Activated CD8-positive, alpha-beta T cell treated with anti-CD3 and anti-CD28 coated beads for 36 hours (primary cell): ENCODE measurements at regions not wholly inside any gene's neighbourhood (a gene's known extent, or its start where the extent isn't known, plus 50 kb on each side); places are given as distances from the start of the nearest gene placed in this dataset.

ENCODE experiments used
- ATAC-seq: fragments of 200-7000 bp; cut with Tn5 transposase; one replicate; pipeline ENCODE4 v1.10.0; 2021; ENCODE audit warnings: mild to moderate bottlenecking, moderate library complexity
- CTCF ChIA-PET: fragments of 350-600 bp; sonication (Branson Sonifier 250); formaldehyde crosslinking; loops from one replicate; lab custom pipeline; 2021; ENCODE audit warnings: antibody characterized with exemption; lab: Charles Lee
- POLR2A ChIA-PET: fragments of 350-600 bp; sonication (Branson Sonifier 250); formaldehyde crosslinking; loops from one replicate; lab custom pipeline; 2021; ENCODE audit warnings: antibody characterized with exemption; lab: Charles Lee
- DNase-seq: peaks from one replicate; pipeline ENCODE4 v3.0.0-alpha.2; 2020
- H3K27ac Mint-ChIP-seq: one replicate; pipeline ENCODE4 v1.8.0; 2021; ENCODE audit warnings: mild to moderate bottlenecking, mixed read lengths
- H3K27me3 Mint-ChIP-seq: one replicate; pipeline ENCODE4 v1.8.0; 2021; ENCODE audit warnings: mixed read lengths
- H3K36me3 Mint-ChIP-seq: one replicate; pipeline ENCODE4 v1.8.0; 2021; ENCODE audit warnings: low read depth, mixed read lengths
- H3K4me1 Mint-ChIP-seq: one replicate; pipeline ENCODE4 v1.8.0; 2021; ENCODE audit warnings: low read depth, mixed read lengths
- H3K4me3 Mint-ChIP-seq: one replicate; pipeline ENCODE4 v1.8.0; 2021; ENCODE audit warnings: mild to moderate bottlenecking, moderate library complexity, mixed read lengths
- H3K9me3 Mint-ChIP-seq: one replicate; pipeline ENCODE4 v1.8.0; 2021; ENCODE audit warnings: mixed read lengths
- intact Hi-C: fragments of 100-400 bp; cut with micrococcal nuclease; formaldehyde crosslinking; loops from one replicate; pipeline ENCODE4 v1.10.0; 2022
- TF ChIP-seq, protein P1 (sequence below): fragments of 200-600 bp; IDR thresholded peaks from one replicate; pipeline ENCODE4 v1.8.0; 2022; ENCODE audit warnings: antibody characterized with exemption, mild to moderate bottlenecking

DNA sequence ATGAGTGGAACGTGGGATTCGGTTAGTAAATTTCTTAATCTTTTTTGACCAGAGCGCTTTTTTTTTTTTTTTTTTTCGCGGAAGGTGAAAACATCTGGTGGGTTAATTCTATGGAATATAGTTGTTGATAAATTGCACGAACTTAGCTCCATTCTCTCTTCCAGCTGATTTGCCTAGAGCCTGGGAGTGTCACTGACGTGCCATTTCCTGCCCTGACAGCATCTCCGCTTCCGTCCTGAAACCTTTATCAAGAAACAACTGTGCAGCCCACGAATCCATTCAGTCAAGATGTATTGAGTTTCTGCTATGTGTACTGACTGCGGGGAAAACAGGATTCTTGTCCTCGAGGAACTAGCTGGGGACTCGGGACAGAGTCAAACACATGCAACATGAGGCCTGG, 59.5 kb upstream of the TGM3 start:
- H3K4me1 Mint-ChIP-seq, result no peaks in the 10 kb centered on the region
- intact Hi-C loops, result no loop called here
- no peak overlapping the region for H3K27ac Mint-ChIP-seq
- peaks cover 2% of the 10 kb centered on the region for H3K27me3 Mint-ChIP-seq
- no peak overlapping the region for H3K4me3 Mint-ChIP-seq
- DNase-seq (no peak), ATAC-seq (no peak)
- no peaks in the 10 kb centered on the region for H3K9me3 Mint-ChIP-seq
- H3K36me3 Mint-ChIP-seq, result no peaks in the 10 kb centered on the region
- TF ChIP-seq, protein P1, sequence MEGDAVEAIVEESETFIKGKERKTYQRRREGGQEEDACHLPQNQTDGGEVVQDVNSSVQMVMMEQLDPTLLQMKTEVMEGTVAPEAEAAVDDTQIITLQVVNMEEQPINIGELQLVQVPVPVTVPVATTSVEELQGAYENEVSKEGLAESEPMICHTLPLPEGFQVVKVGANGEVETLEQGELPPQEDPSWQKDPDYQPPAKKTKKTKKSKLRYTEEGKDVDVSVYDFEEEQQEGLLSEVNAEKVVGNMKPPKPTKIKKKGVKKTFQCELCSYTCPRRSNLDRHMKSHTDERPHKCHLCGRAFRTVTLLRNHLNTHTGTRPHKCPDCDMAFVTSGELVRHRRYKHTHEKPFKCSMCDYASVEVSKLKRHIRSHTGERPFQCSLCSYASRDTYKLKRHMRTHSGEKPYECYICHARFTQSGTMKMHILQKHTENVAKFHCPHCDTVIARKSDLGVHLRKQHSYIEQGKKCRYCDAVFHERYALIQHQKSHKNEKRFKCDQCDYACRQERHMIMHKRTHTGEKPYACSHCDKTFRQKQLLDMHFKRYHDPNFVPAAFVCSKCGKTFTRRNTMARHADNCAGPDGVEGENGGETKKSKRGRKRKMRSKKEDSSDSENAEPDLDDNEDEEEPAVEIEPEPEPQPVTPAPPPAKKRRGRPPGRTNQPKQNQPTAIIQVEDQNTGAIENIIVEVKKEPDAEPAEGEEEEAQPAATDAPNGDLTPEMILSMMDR, result no peak
- CTCF ChIA-PET, result interaction anchor here (1.3 to 2.0 kb wide), 2 partner anchors 28 to 30 kb away, joined by 3 to 6 read pairs; no protein-coding TSS in a partner anchor
- POLR2A ChIA-PET, result interaction anchor here (0.5 to 0.6 kb wide), 2 partner anchors 14 to 332 kb away, joined by 3 read pairs; no protein-coding TSS in a partner anchor

DNA sequence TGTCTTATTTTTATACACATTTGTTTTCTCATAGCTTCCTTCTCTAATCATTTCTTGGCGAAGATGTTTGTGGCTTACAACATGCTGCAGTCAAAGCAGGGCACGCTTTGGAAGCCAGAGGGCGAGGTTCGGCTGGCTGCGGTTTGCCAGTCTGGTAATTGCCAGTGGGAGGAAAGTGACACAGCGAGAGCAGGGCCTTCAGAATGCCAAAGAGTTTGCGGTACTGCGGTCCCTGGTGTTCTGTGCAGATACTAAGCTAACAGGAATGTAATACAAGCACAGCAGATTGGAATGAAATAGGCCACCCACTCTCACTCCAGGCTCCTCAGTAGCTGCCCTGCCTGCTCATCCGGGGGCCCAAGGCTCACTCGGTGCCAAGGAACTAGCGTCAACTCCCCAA, 58.7 kb upstream of the TGM3 start:
- Mint-ChIP-seq H3K4me3 (no peak overlapping the region), H3K4me1 (no peaks in the 10 kb centered on the region), H3K27ac (no peak overlapping the region), H3K27me3 (peaks cover 2% of the 10 kb centered on the region), H3K9me3 (no peaks in the 10 kb centered on the region), H3K36me3 (no peaks in the 10 kb centered on the region)
- no peak for ATAC-seq
- TF ChIP-seq, protein P1, result no peak
- intact Hi-C loops, result no loop called here
- ChIA-PET CTCF (interaction anchor here (1.3 to 2.0 kb wide), 2 partner anchors 29 kb away, joined by 3 to 6 read pairs; no protein-coding TSS in a partner anchor), POLR2A (interaction anchor here (0.9 kb wide), 1 partner anchor 134 kb away, joined by 3 read pairs; no protein-coding TSS in a partner anchor)
- DNase-seq, result no peak

DNA sequence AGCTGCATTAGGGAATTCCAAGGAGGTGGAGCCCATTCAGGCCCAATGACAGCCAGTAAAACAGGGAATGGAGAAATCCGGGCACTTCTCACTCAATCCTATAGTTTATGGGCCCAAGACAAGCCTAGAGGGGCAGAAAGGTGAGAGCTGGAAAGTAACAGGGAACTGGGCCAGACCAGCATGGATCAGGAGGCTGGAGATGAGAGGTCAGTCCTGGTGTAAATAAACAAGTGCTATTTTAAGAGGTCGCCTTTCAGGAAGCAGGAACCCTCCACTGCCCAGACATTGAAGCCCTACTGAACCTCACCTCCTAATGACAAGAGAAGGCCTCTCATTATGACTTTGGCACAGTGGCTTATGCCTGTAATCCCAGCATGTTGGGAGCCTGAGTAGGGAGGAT, 57.2 kb upstream of the TGM3 start:
- ChIA-PET POLR2A (interaction anchor here (0.6 kb wide), 1 partner anchor 47 kb away, joined by 3 read pairs; no protein-coding TSS in a partner anchor), CTCF (no interaction called here)
- Mint-ChIP-seq H3K27me3 (peaks cover 6% of the 10 kb centered on the region), H3K4me3 (no peak overlapping the region), H3K9me3 (no peaks in the 10 kb centered on the region), H3K4me1 (no peaks in the 10 kb centered on the region), H3K27ac (no peak overlapping the region), H3K36me3 (no peaks in the 10 kb centered on the region)
- DNase-seq (no peak), ATAC-seq (no peak)
- intact Hi-C loops, result no loop called here
- TF ChIP-seq, protein P1, result no peak

DNA sequence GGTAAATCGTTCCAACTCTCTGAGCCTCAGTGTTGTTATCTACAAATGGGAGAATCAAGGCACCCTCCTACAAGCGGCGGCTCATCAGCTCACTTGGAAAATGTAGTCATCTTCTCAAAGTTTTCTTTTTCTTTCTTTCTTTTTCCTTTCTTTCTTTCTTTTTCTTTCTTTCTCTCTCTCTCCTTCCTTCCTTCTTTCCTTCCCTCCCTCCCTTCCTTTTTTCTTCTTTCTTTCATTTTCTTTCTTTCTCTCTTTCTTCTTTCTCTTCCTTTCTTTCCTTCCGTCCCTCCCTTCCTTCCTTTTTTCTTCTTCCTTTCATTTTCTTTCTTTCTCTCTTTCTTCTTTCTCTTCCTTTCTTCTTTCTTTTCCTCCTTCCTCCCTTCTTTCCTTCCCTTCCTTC, 55.0 kb upstream of the TGM3 start:
- H3K4me3 Mint-ChIP-seq, result no peak overlapping the region
- ATAC-seq (no peak), DNase-seq (no peak)
- peaks cover 9% of the 10 kb centered on the region for H3K27me3 Mint-ChIP-seq
- H3K4me1 Mint-ChIP-seq, result no peaks in the 10 kb centered on the region
- H3K36me3 Mint-ChIP-seq, result no peaks in the 10 kb centered on the region
- intact Hi-C loops, result no loop called here
- H3K9me3 Mint-ChIP-seq, result no peaks in the 10 kb centered on the region
- no peak overlapping the region for H3K27ac Mint-ChIP-seq
- POLR2A ChIA-PET, result interaction anchor here (0.6 kb wide), 1 partner anchor 25 kb away, joined by 3 read pairs; no protein-coding TSS in a partner anchor
- CTCF ChIA-PET, result interaction anchor here (1.2 kb wide), 1 partner anchor 68 kb away, joined by 3 read pairs; no protein-coding TSS in a partner anchor
- TF ChIP-seq, protein P1, result no peak

DNA sequence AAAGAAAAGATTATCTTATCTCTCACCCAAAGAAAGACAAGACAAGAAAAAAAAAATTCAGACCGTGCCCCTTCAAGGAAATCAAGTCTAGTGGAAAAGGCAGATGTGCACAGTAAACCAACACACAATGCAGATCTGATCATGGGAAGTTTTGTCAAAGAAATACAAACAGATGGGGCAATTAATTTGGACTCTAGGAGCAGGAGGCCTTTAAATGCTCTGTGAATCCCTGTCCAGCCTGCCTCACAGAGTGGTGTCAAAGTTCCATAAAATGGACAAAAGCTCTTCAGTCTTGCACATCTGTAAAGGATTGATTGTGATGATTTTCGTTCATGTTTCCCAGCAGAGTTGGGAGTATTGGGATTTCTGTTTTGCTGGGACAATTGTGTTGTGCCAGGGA, 53.1 kb upstream of the TGM3 start:
- TF ChIP-seq, protein P1, result no peak
- ChIA-PET POLR2A (no interaction called here), CTCF (no interaction called here)
- Mint-ChIP-seq H3K27ac (no peak overlapping the region), H3K27me3 (peaks cover 13% of the 10 kb centered on the region), H3K9me3 (no peaks in the 10 kb centered on the region), H3K4me3 (no peak overlapping the region), H3K4me1 (no peaks in the 10 kb centered on the region), H3K36me3 (no peaks in the 10 kb centered on the region)
- intact Hi-C loops, result no loop called here
- DNase-seq (no peak), ATAC-seq (no peak)
